Stimulated activated naive CD8-positive, alpha-beta T cell treated with anti-CD3 and anti-CD28 coated beads, Interleukin-15, Interleukin-2, amounts not matched to agents 100 U/mL and 50 U/mL, for 24 hours (primary cell): ENCODE measurements at regions not wholly inside any gene's neighbourhood (a gene's known extent, or its start where the extent isn't known, plus 50 kb on each side); places are given as distances from the start of the nearest gene placed in this dataset.

ENCODE experiments used
- ATAC-seq: fragments of 150-1000 bp; cut with Tn5 transposase; one replicate; pipeline ENCODE4 v1.10.0; 2021
- DNase-seq: peaks from one replicate; pipeline ENCODE4 v3.0.0; 2021

DNA sequence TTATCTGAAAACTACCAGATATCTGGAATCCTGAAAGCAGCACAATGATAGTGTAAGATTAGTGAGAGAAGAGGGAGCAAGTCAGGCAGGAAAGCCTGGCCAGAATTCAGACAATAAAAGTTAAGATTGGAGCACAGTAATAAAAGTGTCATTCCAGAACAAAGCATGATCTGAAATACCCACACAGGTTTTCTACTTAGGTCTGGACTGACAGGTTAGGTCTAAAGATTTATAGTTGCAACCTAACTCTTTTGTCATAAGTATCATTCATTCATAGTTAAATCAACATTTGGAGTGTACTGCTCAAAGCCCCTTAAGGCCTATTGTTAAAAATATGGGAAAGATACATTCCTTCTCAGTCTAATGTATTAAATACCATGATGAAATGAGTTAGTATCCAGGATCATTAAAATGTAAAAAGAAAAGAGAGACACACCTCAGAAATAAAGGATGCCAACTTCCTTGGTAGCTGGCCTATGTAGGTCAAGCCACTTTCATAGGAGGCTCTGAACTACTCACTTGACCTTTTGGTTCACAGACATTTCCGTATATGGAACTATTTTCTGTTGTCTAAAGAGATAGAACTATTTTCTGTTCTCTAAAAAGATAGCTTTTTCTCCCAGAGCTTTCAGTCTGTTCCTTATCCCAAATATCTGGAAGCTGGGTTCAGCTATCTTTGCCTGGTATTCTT, 105.2 kb downstream of the FAS start:
- ATAC-seq (peak; percentile 55), DNase-seq (no peak)

DNA sequence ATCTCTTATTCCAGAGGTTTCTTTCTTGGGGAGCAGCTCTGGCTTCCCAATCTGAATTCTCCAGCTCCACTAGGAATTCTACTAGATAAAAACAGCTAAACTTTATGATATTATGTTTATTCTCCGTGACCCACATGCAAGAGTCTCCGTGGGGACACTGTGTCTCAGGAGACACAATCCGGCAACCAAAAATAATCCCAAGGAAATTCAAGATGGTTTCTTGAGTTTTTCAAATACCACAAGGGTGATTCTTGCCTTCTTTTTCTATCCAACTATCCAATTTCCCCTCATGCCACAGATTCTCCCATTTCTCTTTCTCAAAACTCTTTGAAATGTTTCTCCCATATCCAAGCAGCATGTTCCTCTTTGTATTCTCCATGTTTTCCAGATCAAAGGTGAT, 103.1 kb downstream of the FAS start:
- DNase-seq, result no peak
- ATAC-seq, result no peak

GRCh38 chr10:89092981-89093380, 102.4 kb downstream of the FAS start:
- DNase-seq (no peak), ATAC-seq (no peak)

- DNase-seq, result no peak
Observed at GRCh38 chr10:89092439-89092838, 101.8 kb downstream of the FAS start.

DNA sequence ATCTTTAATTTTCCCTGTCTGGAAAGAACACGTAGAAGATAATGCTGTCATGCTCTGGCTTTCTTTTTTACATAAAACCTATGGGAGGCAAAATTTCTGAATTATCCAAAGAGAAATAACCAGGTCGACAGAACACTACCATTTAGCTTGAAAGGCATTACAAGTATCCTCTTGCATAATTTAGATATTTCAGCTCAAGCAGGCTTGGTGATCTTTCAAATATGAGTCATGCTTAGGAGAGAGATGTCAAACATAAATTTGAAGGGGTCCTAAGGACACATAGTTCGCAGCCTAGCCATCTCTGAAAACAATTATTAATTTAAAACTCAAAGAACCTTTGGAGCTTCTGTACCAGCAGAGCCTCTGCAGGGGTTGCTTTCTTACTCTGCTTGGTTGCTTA, 100.9 kb downstream of the FAS start:
- ATAC-seq (no peak), DNase-seq (no peak)

More at GRCh38 chr10:89092439-89092838, 101.8 kb downstream of the FAS start:
- ATAC-seq, result no peak

GRCh38 chr10:89090756-89091445, 100.3 kb downstream of the FAS start:
- no peak for DNase-seq
- ATAC-seq, result no peak

- peak; percentile 24 for DNase-seq
- ATAC-seq, result peak; percentile 57
Observed at GRCh38 chr10:89086801-89087521, 96.4 kb downstream of the FAS start.

DNA sequence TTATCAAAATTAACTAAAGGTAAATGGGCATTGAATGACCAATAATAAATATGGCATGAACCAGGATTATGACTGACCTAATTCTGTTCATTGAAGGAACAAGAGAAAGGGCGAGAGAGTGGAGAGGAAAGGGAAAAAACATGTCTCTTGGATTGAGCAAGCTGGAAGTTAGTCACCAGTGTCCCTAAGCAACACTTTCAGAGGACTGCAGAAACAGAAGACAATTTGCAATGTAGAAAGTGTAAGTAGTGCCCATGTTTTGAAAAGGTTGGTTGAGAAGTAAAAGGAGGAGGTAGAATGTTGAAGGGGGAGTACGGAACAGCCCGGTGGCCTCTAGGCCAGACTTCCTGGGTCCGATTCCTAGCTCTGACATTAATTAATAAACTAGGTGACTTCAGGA, 94.6 kb downstream of the FAS start:
- DNase-seq (no peak), ATAC-seq (peak; percentile 37)

DNA sequence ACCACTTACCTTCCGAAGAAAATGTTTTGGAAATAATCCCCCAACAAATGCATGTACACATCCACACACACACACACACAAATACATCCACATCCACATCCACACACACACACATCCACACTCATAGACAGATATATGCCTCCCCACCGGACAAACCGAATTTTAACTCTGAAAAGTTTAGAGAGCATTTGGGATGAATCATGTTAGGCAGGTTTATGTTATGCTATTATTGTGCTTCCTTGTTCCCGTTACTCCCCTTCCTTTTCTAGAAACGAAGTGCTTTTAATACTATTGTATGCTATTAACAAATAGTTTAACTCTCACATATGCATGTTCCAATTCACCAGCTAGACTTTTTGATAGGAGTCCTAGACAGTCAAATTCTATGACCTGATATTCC, 91.5 kb downstream of the FAS start:
- no peak for ATAC-seq
- DNase-seq, result no peak

- no peak for DNase-seq
Observed at GRCh38 chr10:89080660-89081059, 90.1 kb downstream of the FAS start.

DNA sequence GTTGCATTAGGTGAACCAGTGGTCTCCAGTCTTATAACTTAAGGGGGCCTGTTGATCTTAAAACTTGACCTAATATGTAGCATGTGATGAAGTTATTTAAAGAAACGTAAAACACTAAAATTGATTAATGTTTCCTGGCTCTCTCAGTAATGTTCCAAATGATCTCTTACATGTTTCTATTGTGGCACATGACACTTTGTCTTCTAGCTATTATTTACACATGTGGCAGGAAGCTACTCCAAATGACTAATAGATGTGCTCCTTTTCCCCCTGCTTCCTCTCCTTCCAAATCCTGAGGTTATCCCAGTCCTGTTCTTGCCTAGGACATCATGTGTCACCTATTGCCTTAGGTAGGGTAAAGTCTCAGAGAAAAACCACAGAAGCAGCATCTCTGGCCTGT, 89.4 kb downstream of the FAS start:
- DNase-seq (no peak), ATAC-seq (no peak)

More at GRCh38 chr10:89080660-89081059, 90.1 kb downstream of the FAS start:
- ATAC-seq, result no peak

- DNase-seq, result no peak
Observed at GRCh38 chr10:89078724-89079672, 88.4 kb downstream of the FAS start.

GRCh38 chr10:89076120-89076519, 85.5 kb downstream of the FAS start:
- ATAC-seq (peak; percentile 90), DNase-seq (no peak)

More at GRCh38 chr10:89078724-89079672, 88.4 kb downstream of the FAS start:
- ATAC-seq, result no peak

DNA sequence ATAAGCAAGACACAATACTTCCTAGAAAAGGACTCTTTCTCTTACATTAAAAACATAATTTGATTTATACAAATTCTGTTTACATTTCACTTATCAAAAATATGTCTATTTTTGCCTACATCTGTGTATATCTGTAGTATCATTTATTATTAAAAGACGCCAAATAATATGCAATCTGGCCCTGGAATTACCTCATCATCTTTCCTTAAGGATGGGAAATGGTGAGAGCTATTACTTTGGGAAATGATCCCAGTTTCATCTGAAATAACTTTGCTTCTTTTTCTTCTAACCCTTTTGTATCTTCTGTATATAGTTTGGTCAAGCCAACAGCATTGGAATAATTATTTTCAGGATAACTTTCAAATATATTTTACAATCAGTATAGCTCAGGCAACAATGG, 85.0 kb downstream of the FAS start:
- DNase-seq (no peak), ATAC-seq (no peak)

GRCh38 chr10:89074120-89074519, 83.5 kb downstream of the FAS start:
- DNase-seq (no peak), ATAC-seq (no peak)

- no peak for ATAC-seq
- no peak for DNase-seq
Observed at GRCh38 chr10:89073719-89074118, 83.1 kb downstream of the FAS start.

DNA sequence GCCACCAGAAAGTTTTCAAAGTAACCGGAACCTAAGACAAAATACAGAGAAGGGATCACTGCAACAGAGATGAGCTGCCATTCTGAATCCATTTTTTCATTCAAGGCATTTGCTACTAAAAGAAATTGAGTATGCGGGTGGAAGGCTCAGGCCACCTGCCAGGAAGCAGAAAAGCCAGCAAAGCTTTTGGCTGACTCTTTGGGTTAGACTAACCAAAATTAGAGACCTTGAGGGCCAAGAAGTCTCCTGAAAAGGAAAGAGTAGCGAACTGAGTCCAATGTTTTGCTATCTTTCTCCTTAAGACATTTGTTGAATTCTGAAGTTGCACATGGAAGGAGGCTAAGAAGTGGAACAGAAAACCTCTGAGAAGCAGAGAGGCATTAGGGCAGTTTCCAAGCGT, 79.0 kb downstream of the FAS start:
- no peak for DNase-seq
- no peak for ATAC-seq
